K562 (cell line): ENCODE measurements at regions not wholly inside any gene's neighbourhood (a gene's known extent, or its start where the extent isn't known, plus 50 kb on each side); places are given as distances from the start of the nearest gene placed in this dataset.
A peak's percentile ranks its signal among the peaks of the same experiment; 100 is the strongest.

ENCODE experiments used
- ARID3A ChIP-seq: IDR thresholded peaks from 2 replicates; pipeline ENCODE4 v1.6.1; 2012; ENCODE audit warnings: low read depth, low read length, improper control_type of control experiment, borderline replicate concordance
- DDX20 ChIP-seq: fragments of 450-650 bp; IDR thresholded peaks from 2 replicates; pipeline ENCODE4 v1.6.1; 2016; ENCODE audit warnings: missing genetic modification characterization, low read depth, mild to moderate bottlenecking, missing compliant biosample characterization, moderate library complexity
- ELF1 ChIP-seq: fragments of 200-800 bp; sonication (Bioruptor generic); IDR thresholded peaks from 2 replicates; pipeline ENCODE4 v1.6.1; 2016; ENCODE audit warnings: missing genetic modification characterization, missing compliant biosample characterization
- JUND ChIP-seq, 2 experiments: IDR thresholded peaks; 2 replicates in 1 of 2; 3 replicates in 1 of 2; pipeline ENCODE4 v1.6.1; 2011; ENCODE audit warnings: borderline replicate concordance in 2 of 2, low read depth in 2 of 2, low read length in 2 of 2, improper control_type of control experiment in 1 of 2, missing biosample characterization in 1 of 2, missing genetic modification characterization in 1 of 2, missing genetic modification reagents in 1 of 2
- L3MBTL2 ChIP-seq: fragments of 450-650 bp; IDR thresholded peaks from 2 replicates; pipeline ENCODE4 v1.6.1; 2016; ENCODE audit warnings: mild to moderate bottlenecking, moderate library complexity
- MLX ChIP-seq, 2 experiments: fragments of 450-650 bp in 1 of 2; sonication (generic) in 1 of 2; formaldehyde crosslinking; conservative IDR thresholded peaks; 2 replicates each; pipeline versions ENCODE4 v1.4.0 to v1.8.1; 2020 to 2022; ENCODE audit warnings: mild to moderate bottlenecking in 1 of 2, missing genetic modification reagents in 1 of 2
- MNT ChIP-seq, 2 experiments: fragments of 450-650 bp; conservative IDR thresholded peaks; 2 replicates each; pipeline ENCODE4 v1.6.1; 2017; ENCODE audit warnings: mild to moderate bottlenecking in 2 of 2, moderate library complexity in 2 of 2
- RAD51 ChIP-seq: fragments of 450-650 bp; IDR thresholded peaks from 2 replicates; pipeline ENCODE4 v1.7.1; 2016; ENCODE audit warnings: low read depth, mild to moderate bottlenecking, borderline replicate concordance
- RHOXF2B ChIP-seq: fragments of 250-450 bp; sonication (Bioruptor Pico); conservative IDR thresholded peaks from 2 replicates; pipeline ENCODE4 v1.5.1; 2021
- SMAD4 ChIP-seq: fragments of 250-450 bp; sonication (Bioruptor Pico); conservative IDR thresholded peaks from 2 replicates; pipeline ENCODE4 v1.8.0; 2021; ENCODE audit warnings: inconsistent platforms, mild to moderate bottlenecking, moderate library complexity
- SMARCA4 ChIP-seq: fragments of 450-650 bp; IDR thresholded peaks from 2 replicates; pipeline ENCODE4 v1.6.1; 2016
- SP1 ChIP-seq: sonication (generic); formaldehyde crosslinking; IDR thresholded peaks from 2 replicates; pipeline ENCODE4 v1.8.1; 2022; ENCODE audit warnings: mild to moderate bottlenecking, missing genetic modification reagents
- TAF15 ChIP-seq: fragments of 200-400 bp; formaldehyde crosslinking; IDR thresholded peaks from 2 replicates; pipeline ENCODE4 v1.6.1; 2017; ENCODE audit warnings: mild to moderate bottlenecking, low read depth, low read length, moderate library complexity
- ZBTB34 ChIP-seq: fragments of 250-450 bp; sonication (Bioruptor Pico); IDR thresholded peaks from 2 replicates; pipeline ENCODE4 v1.8.0; 2021; ENCODE audit warnings: mild to moderate bottlenecking, moderate library complexity
- ZBTB9 ChIP-seq: fragments of 450-650 bp; formaldehyde crosslinking; IDR thresholded peaks from 2 replicates; pipeline ENCODE4 v1.4.0; 2020; ENCODE audit warnings: mild to moderate bottlenecking, moderate library complexity
- ZNF263 ChIP-seq: sonication (generic); formaldehyde crosslinking; IDR thresholded peaks from 2 replicates; pipeline ENCODE4 v1.8.0; 2022; ENCODE audit warnings: mild to moderate bottlenecking, missing genetic modification reagents, borderline replicate concordance
- ZNF449 ChIP-seq: fragments of 250-450 bp; sonication (Bioruptor Pico); IDR thresholded peaks from 2 replicates; pipeline ENCODE4 v1.8.0; 2022; ENCODE audit warnings: moderate library complexity, mild to moderate bottlenecking, inconsistent platforms
- ZNF511 ChIP-seq: sonication (generic); formaldehyde crosslinking; IDR thresholded peaks from 2 replicates; pipeline ENCODE4 v1.8.0; 2022; ENCODE audit warnings: mild to moderate bottlenecking, missing genetic modification reagents
- ZNF76 ChIP-seq: fragments of 250-450 bp; sonication (Bioruptor Pico); IDR thresholded peaks from 2 replicates; pipeline ENCODE4 v1.4.0; 2020; ENCODE audit warnings: mild to moderate bottlenecking, moderate library complexity, borderline replicate concordance

GRCh38 chr16:79891458-79891857 is 290.9 kb upstream of the MAF start (continued):
- TF ChIP-seq MNT (conservative IDR thresholded peaks at IDR 0.05) (0 out of 4 replicates have a peak, but pooled peaks of 1 of the 2 experiments have one; percentile 23), ZBTB34 (no peak), ZNF511 (no peak), ZNF449 (CRISPR knock-in tag) (peak; percentile 74; the same call in 1 of the 2 replicates), ARID3A (no peak), ZBTB9 (CRISPR knock-in tag) (no peak), JUND (IDR thresholded peaks at IDR 0.05; ENCODE audit: borderline replicate concordance, low read depth, low read length) (no peak), JUND (tag; IDR thresholded peaks at IDR 0.05; ENCODE audit: borderline replicate concordance, low read depth, low read length) (no peak), DDX20 (no peak), ZNF263 (CRISPR knock-in tag) (no peak), SMAD4 (CRISPR knock-in tag) (peak; percentile 63), SP1 (no peak), SMARCA4 (no peak), ELF1 (tag) (no peak), RAD51 (no peak), MLX (CRISPR knock-in tag; conservative IDR thresholded peaks at IDR 0.05) (no peak), L3MBTL2 (peak; percentile 67), TAF15 (no peak), ZNF76 (peak; percentile 77), RHOXF2B (CRISPR knock-in tag) (no peak)
